ENCODE measurements at regions not wholly inside any gene's neighbourhood (a gene's known extent, or its start where the extent isn't known, plus 50 kb on each side); places are given as distances from the start of the nearest gene placed in this dataset.

- Histone ChIP-seq H3K27ac (ENCODE audit: insufficient read depth, low read length) (no peak overlapping the region), H4K5ac (ENCODE audit: low read depth, low read length) (no peak overlapping the region), H3K9me3 (ENCODE audit: control insufficient read depth, insufficient read depth, low read length) (no peaks in the 10 kb centered on the region; the same call in 1 of the 2 replicates), H2AK9ac (replicated peaks; ENCODE audit: low read depth, low read length, poor library complexity) (no peak overlapping the region), H3K9me1 (ENCODE audit: insufficient read depth, low read length) (no peaks in the 10 kb centered on the region), H4K8ac (ENCODE audit: low read depth in 2 of 2, low read length in 2 of 2) (no peak overlapping the region), H4K20me1 (ENCODE audit: insufficient read depth, low read length) (no peaks in the 10 kb centered on the region), H2BK120ac (ENCODE audit: low read depth, low read length) (no peak overlapping the region), H3K4me1 (ENCODE audit: control insufficient read depth, insufficient read depth, low read length) (no peaks in the 10 kb centered on the region), H3K18ac (ENCODE audit: low read depth, low read length) (no peak overlapping the region), H3K23ac (ENCODE audit: low read depth, low read length) (no peak overlapping the region), H3K56ac (ENCODE audit: extremely low read depth, insufficient read depth, low read length) (no peak overlapping the region), H3K4ac (ENCODE audit: low read depth, low read length) (no peak overlapping the region), H2BK20ac (ENCODE audit: low read depth, low read length) (no peak overlapping the region), H3K27me3 (ENCODE audit: control insufficient read depth, insufficient read depth, low read length) (no peaks in the 10 kb centered on the region), H3K4me2 (ENCODE audit: low read depth, low read length) (no peak overlapping the region), H3K9ac (ENCODE audit: low read depth, low read length) (no peak overlapping the region), H2BK5ac (ENCODE audit: low read depth, low read length, poor library complexity, severe bottlenecking) (no peak overlapping the region), H3K4me3 (ENCODE audit: insufficient read depth, low read depth, low read length) (no peak overlapping the region), H2BK15ac (ENCODE audit: low read depth, low read length) (no peak overlapping the region), H2AK5ac (ENCODE audit: low read depth, low read length) (no peak overlapping the region), H2AFZ (replicated peaks; ENCODE audit: low read length, poor library complexity) (no peak overlapping the region), H3K36me3 (ENCODE audit: control insufficient read depth, insufficient read depth, low read length) (no peaks in the 10 kb centered on the region), H3K14ac (replicated peaks; ENCODE audit: low read depth, low read length) (no peak overlapping the region), H3K79me1 (ENCODE audit: low read depth in 1 of 2, low read length in 2 of 2) (no peaks in the 10 kb centered on the region), H4K91ac (ENCODE audit: insufficient read depth, low read depth, low read length) (no peak overlapping the region)
- dilution Hi-C loops (cut with HindIII; ENCODE audit: low sequenced_read_pairs, unreplicated experiment) (no loop called here), intact Hi-C loops (cut with micrococcal nuclease) (no loop called here), in situ Hi-C loops (cut with MboI; ENCODE audit: low sequenced_read_pairs) (no loop called here)
- ATAC-seq (ENCODE audit: low read depth): no peak
- no peak for DNase-seq
- CTCF ChIA-PET: no interaction called here
- no TSS peak for BruUV-seq (replicated peaks)
- TF ChIP-seq MAZ (IDR thresholded peaks at IDR 0.05; ENCODE audit: borderline replicate concordance, low read depth, low read length) (no peak), RFX5 (IDR thresholded peaks at IDR 0.05; ENCODE audit: low read depth, low read length) (no peak), FOS (IDR thresholded peaks at IDR 0.05; ENCODE audit: low read depth, low read length) (no peak), RCOR1 (IDR thresholded peaks at IDR 0.05; ENCODE audit: insufficient replicate concordance, low read length) (no peak), SMC3 (IDR thresholded peaks at IDR 0.05; ENCODE audit: low read depth, low read length) (no peak), POLR2A (IDR thresholded peaks at IDR 0.05; ENCODE audit: low read depth, low read length) (no peak), MAFK (IDR thresholded peaks at IDR 0.05; ENCODE audit: low read depth, low read length) (no peak), MXI1 (IDR thresholded peaks at IDR 0.05; ENCODE audit: borderline replicate concordance, low read depth, low read length) (no peak), BHLHE40 (IDR thresholded peaks at IDR 0.05; ENCODE audit: low read depth, low read length) (no peak), NFE2L2 (IDR thresholded peaks at IDR 0.05; ENCODE audit: low read depth, low read length) (no peak)
- TF ChIP-seq, protein P1, sequence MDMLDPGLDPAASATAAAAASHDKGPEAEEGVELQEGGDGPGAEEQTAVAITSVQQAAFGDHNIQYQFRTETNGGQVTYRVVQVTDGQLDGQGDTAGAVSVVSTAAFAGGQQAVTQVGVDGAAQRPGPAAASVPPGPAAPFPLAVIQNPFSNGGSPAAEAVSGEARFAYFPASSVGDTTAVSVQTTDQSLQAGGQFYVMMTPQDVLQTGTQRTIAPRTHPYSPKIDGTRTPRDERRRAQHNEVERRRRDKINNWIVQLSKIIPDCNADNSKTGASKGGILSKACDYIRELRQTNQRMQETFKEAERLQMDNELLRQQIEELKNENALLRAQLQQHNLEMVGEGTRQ (IDR thresholded peaks at IDR 0.05; ENCODE audit: low read depth, low read length): no peak
- POLR2A ChIA-PET (ENCODE audit: unreplicated experiment): no interaction called here
Measured at GRCh38 chr4:129821963-129822362, 726.0 kb downstream of the C4orf33 start.

Data from IMR-90 (cell line).